Colonic mucosa (tissue), 4 donors: ENCODE measurements at regions not wholly inside any gene's neighbourhood (a gene's known extent, or its start where the extent isn't known, plus 50 kb on each side); places are given as distances from the start of the nearest gene placed in this dataset.

ENCODE experiments used
- DNase-seq: peaks from one replicate; pipeline ENCODE4 v3.0.0-alpha.2; 2020
- H3K27ac ChIP-seq: fragments of 200-600 bp; one replicate; pipeline ENCODE4 v1.8.0; 2021
- H3K27me3 ChIP-seq: fragments of 200-600 bp; one replicate; pipeline ENCODE4 v1.8.0; 2021
- H3K36me3 ChIP-seq: fragments of 200-600 bp; one replicate; pipeline ENCODE4 v1.8.0; 2021
- H3K4me1 ChIP-seq: fragments of 200-600 bp; one replicate; pipeline ENCODE4 v1.8.0; 2021; ENCODE audit warnings: mild to moderate bottlenecking
- H3K4me3 ChIP-seq: fragments of 200-600 bp; one replicate; pipeline ENCODE4 v1.8.0; 2021
- H3K9ac ChIP-seq, 2 donors: one replicate each; pipeline ENCODE4 v1.7.0; 2013; ENCODE audit warnings: control low read depth in 2 of 2, low read depth in 2 of 2, low read length in 2 of 2
- H3K9me3 ChIP-seq: fragments of 200-600 bp; one replicate; pipeline ENCODE4 v1.8.0; 2021
- intact Hi-C: fragments of 100-400 bp; cut with DNase I; formaldehyde crosslinking; loops from one replicate; pipeline ENCODE4 v1.14.1; 2022
- TF ChIP-seq, protein P1 (sequence below): fragments of 200-600 bp; IDR thresholded peaks from one replicate; pipeline ENCODE4 v1.8.0; 2022; ENCODE audit warnings: antibody characterized with exemption, mild to moderate bottlenecking
- donor health status: healthy.
- donor health status: DM: no; HTN: no; CAD: no.
- donor health status: DM: no; HTN: no; CAD: no.

DNA sequence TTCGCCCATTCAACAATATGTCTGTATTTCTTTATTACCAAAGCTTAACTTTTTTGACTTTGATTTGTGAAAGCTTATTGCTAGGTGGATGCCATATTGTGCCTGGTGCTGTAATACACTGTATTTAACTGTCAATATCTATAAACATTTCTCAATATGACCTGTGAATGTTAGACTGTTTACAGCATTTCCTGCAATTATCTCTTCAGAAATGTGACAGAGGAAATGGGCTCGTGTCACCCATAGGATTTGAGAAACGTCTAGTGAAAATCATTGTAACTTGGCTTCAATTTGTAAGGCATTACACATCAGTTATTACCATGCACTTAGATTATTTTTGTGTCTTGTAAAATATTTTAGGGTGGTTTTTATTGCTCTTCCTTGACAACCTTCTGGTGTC lies 237.8 kb upstream of the ADGRL2 start:
- Histone ChIP-seq H3K4me1 (no peaks in the 10 kb centered on the region), H3K4me3 (no peak overlapping the region), H3K36me3 (no peaks in the 10 kb centered on the region), H3K9me3 (no peaks in the 10 kb centered on the region), H3K27me3 (no peaks in the 10 kb centered on the region), H3K27ac (no peak overlapping the region), H3K9ac (no peak overlapping the region)
- intact Hi-C loops = no loop called here
- TF ChIP-seq, protein P1, sequence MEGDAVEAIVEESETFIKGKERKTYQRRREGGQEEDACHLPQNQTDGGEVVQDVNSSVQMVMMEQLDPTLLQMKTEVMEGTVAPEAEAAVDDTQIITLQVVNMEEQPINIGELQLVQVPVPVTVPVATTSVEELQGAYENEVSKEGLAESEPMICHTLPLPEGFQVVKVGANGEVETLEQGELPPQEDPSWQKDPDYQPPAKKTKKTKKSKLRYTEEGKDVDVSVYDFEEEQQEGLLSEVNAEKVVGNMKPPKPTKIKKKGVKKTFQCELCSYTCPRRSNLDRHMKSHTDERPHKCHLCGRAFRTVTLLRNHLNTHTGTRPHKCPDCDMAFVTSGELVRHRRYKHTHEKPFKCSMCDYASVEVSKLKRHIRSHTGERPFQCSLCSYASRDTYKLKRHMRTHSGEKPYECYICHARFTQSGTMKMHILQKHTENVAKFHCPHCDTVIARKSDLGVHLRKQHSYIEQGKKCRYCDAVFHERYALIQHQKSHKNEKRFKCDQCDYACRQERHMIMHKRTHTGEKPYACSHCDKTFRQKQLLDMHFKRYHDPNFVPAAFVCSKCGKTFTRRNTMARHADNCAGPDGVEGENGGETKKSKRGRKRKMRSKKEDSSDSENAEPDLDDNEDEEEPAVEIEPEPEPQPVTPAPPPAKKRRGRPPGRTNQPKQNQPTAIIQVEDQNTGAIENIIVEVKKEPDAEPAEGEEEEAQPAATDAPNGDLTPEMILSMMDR = no peak
- no peak for DNase-seq

DNA sequence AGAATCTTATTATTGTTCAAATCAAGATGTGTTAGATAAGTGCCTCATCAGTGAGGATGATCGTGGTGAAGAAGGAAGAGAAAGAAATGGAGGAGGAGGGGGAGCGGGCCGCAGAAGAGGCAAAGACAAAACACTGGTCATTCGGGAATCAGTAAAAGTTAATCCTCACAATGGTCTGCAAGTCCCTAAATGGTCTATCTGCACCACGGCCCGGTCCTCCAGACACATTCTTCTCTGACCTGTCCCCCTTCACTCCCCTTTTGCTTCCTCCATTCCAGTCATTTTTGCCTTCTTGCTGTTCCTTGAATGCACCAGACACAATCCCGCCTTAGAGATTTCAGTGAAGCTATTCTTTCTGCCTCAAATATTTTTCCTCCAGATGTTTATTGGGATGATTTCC lies 240.1 kb upstream of the ADGRL2 start:
- no peak for DNase-seq
- TF ChIP-seq, protein P1 = no peak
- H3K4me1 ChIP-seq = no peaks in the 10 kb centered on the region
- H3K9me3 ChIP-seq = no peaks in the 10 kb centered on the region
- no peak overlapping the region for H3K4me3 ChIP-seq
- no peak overlapping the region for H3K27ac ChIP-seq
- intact Hi-C loops = no loop called here
- no peaks in the 10 kb centered on the region for H3K27me3 ChIP-seq
- no peaks in the 10 kb centered on the region for H3K36me3 ChIP-seq
- no peak overlapping the region for H3K9ac ChIP-seq

DNA sequence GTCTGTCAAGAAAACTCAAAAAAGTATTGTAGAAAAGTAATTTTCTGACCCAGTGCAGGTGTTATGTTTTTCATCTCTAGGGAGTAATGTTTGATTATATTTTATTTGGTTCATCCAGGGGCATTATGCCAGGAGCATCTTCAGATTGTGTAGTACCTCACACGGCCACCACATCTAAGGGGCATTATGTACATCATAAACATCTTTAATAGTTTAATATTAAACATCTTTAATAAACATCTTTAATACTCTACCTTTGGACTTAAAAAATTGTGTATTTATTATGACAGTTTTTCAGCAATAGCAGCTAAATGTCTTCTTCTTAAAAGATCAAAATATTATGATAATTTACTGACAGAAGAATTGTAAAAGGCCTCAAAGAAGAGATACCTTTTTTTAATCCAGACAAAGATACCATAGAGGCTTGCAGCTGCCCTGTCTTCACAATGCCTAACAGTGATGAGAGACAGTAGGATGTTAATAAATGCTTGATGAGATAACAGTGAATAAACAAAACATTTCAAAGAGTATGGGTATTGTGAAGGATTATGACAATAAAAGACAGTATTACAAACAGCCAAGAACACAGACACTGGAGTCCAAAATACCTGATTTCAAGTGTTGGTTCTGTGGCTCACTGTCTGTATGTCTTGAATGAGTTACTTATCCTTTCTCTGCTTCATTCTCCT lies 240.9 kb upstream of the ADGRL2 start:
- Histone ChIP-seq H3K4me1 (no peaks in the 10 kb centered on the region), H3K9ac (no peak overlapping the region), H3K36me3 (no peaks in the 10 kb centered on the region), H3K4me3 (no peak overlapping the region), H3K27me3 (no peaks in the 10 kb centered on the region), H3K27ac (no peak overlapping the region), H3K9me3 (no peaks in the 10 kb centered on the region)
- intact Hi-C loops = no loop called here
- DNase-seq = no peak
- TF ChIP-seq, protein P1 = no peak

DNA sequence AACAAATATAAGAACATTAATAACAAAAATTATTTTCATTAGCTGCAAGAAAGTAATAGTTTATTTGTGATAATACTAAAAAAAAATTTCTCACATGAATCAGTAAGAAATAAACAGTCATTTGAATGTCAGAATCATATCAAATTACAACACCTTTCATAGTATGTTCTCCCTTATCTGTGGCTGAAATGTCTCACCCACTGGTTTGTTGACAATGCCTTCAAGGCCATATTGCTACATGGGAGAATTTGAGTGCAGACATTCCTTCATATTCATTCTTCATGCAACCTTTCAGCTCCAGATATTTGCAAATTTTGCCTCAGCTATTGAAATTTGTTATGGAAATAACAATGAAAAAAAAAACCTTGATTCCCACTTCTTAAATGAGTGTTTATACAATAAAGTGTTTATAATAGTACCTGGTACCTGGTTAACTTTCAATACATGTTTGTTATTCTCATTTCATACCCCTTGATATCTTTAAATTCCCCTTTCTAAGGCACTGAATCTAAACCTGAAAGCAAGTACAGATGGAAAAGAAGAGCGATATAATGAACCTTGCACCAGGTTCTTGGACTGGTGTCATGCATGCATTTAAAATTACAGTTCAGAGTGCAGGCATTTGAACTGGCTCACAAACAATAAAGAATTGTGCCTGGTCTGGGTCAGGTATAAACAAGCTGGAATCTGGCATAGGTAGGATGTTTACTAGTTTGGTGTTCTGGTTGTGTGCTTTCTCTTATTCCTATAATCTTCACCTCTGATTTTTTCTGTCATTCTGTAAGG lies 242.2 kb upstream of the ADGRL2 start:
- Histone ChIP-seq H3K9me3 (no peaks in the 10 kb centered on the region), H3K27ac (no peak overlapping the region), H3K4me3 (no peak overlapping the region), H3K36me3 (no peaks in the 10 kb centered on the region), H3K4me1 (no peaks in the 10 kb centered on the region), H3K9ac (no peak overlapping the region), H3K27me3 (no peaks in the 10 kb centered on the region)
- TF ChIP-seq, protein P1 = no peak
- intact Hi-C loops = no loop called here
- DNase-seq = no peak

DNA sequence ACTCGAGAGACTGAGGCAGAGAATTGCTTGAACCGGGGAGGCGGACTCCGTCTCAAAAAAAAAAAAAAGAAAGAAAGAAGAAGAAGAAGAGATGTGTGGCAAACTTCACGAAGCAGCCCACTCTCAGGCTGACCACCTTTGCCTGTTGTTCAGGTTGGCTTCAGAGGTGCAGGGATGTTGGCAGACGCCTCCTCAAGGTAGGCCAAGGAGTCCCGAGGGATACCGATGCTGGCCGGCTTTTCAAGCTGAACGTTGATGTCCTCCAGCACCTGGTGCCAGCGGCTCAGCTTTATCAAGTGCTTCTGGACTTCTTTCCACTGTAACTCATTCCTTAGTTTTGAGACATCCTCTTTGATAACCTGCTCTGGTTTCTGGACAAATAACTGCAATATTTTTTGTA lies 243.8 kb upstream of the ADGRL2 start:
- no peaks in the 10 kb centered on the region for H3K27me3 ChIP-seq
- H3K9ac ChIP-seq = no peak overlapping the region
- H3K4me3 ChIP-seq = no peak overlapping the region
- intact Hi-C loops = no loop called here
- no peaks in the 10 kb centered on the region for H3K36me3 ChIP-seq
- no peaks in the 10 kb centered on the region for H3K4me1 ChIP-seq
- no peaks in the 10 kb centered on the region for H3K9me3 ChIP-seq
- TF ChIP-seq, protein P1 = no peak
- DNase-seq = no peak
- no peak overlapping the region for H3K27ac ChIP-seq
